GM12872 (cell line): ENCODE measurements at regions not wholly inside any gene's neighbourhood (a gene's known extent, or its start where the extent isn't known, plus 50 kb on each side); places are given as distances from the start of the nearest gene placed in this dataset.

Experiments
- TF ChIP-seq, protein P1 (sequence below): IDR thresholded peaks from 3 replicates; pipeline ENCODE4 v1.5.1; 2011; ENCODE audit warnings: low read depth, mild to moderate bottlenecking, low read length, moderate library complexity; ENCODE audit not compliant: insufficient read depth

DNA sequence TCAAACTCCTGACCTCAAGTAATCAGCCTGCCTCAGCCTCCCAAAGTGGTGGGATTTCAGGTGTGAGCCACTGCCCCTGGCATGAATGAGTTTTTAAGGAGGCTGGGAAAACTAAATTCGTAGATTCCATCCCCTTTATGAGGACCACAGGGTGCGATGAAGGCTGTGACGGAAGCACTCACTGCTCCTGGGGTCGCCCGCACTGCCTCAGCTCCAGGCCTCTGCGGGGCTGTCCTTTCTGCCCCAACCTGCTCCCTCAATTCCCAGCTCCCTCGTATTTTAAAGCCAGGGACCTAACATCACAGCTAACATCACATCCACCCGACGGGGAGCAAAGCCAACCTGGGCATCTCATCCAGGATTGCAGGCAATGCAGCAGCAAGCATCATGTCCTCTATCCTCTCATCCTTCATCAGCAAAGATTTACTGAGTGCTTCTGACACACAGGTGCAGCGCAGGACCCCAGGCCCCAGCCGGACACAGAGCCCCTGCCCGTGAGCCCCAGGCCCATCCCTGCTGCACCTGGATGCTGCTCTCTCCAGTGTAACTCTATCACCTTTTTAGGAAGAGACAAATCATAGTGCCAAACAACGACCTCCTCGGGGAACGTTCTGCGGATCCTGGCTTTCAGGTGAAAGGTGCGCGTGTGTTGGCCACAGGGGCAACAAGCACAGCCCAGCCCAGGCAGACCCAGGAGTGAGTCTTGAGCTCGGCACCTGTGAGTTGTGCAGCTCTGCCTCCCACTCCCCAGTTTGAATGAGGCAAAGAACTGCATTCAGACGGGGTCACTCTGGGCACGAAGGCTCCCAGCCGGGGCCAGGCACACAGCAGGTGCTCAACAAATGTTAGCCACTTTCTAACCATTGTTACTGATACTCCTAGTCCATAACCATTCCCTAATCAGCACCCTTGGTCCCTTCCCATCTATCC, 134.3 kb downstream of the CRYBB2 start:
- TF ChIP-seq, protein P1, sequence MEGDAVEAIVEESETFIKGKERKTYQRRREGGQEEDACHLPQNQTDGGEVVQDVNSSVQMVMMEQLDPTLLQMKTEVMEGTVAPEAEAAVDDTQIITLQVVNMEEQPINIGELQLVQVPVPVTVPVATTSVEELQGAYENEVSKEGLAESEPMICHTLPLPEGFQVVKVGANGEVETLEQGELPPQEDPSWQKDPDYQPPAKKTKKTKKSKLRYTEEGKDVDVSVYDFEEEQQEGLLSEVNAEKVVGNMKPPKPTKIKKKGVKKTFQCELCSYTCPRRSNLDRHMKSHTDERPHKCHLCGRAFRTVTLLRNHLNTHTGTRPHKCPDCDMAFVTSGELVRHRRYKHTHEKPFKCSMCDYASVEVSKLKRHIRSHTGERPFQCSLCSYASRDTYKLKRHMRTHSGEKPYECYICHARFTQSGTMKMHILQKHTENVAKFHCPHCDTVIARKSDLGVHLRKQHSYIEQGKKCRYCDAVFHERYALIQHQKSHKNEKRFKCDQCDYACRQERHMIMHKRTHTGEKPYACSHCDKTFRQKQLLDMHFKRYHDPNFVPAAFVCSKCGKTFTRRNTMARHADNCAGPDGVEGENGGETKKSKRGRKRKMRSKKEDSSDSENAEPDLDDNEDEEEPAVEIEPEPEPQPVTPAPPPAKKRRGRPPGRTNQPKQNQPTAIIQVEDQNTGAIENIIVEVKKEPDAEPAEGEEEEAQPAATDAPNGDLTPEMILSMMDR, result no peak

GRCh38 chr22:25354456-25354855, 135.0 kb downstream of the CRYBB2 start:
- TF ChIP-seq, protein P1, result no peak

- TF ChIP-seq, protein P1, result no peak
Measured at GRCh38 chr22:25357132-25357455, 137.7 kb downstream of the CRYBB2 start.

DNA sequence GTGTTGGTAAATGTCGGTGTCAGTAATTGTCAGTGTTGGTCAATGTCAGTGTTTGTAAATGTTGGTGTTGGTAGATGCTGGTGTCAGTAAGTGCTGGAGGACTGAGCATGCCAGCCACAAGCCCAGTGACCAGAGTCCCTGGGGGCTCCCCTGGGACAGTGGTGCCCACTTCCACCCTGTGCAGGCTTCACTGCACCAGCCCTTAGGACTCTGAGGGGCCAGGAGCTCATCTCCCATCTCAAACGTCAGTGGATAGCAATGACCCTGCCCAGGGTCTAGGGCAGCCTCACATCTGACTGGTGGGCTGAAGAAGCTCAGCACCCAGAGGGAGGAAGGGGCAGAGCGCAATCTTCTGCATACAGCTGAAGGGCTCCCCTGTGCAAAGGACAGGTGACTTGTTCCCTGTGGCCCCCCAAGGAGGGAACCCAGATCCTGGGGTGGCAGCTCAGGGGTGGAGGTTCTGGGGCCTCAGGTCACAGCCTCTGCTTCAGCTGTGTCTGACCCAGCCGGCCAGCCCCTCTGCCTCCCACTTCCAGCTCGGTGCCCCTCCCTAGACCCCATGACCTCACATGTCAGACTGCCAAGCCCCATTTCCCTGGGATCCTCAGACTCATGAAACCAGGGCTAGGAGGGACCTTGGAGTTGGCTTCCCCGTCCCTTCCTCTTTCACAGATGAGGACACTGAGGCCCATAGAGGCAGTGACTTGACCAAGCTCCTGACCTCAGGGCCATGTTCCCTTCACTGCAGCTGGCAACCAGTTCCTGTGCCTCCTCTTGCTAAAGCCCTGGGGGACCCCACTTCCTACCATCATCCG, 138.4 kb downstream of the CRYBB2 start:
- TF ChIP-seq, protein P1, result no peak

DNA sequence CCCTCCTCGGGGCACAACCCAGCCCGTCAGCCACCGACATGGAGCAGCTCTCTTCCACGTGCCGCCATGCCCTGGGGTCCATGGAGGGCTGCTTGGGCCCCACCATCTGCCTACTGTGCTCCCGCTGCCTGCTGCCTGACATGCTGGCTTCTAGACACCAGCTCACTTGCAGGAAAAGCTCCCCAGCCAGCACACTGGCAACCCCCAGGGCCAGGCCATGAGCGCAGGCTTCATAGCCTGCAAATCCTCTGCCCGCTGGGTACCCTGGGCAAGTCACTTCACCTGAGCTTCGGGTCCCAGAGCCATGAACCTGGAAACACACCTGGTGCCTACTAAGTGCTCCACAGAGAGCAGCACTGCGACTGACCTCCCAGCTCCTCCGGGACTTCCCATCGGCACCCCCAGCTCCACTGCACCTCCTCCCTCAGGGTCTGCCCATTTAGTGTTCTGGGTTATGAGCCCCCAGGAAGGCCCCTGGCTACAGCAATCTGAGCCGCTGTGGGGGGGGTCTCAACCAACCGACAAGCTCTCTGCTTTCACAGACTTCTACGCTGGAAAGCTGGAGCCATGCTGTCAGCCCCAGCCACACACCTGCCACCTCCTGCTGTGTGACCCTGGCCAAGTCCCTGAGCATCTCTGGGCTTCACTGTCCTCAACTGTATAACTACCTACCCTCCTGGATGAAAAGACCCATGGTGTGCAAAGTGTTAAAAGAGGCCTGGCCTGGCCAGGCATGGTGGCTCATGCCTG, 139.2 kb downstream of the CRYBB2 start:
- TF ChIP-seq, protein P1, result no peak

- TF ChIP-seq, protein P1, result no peak
Measured at GRCh38 chr22:25359601-25360261, 140.3 kb downstream of the CRYBB2 start.
